ENCODE measurements at regions not wholly inside any gene's neighbourhood (a gene's known extent, or its start where the extent isn't known, plus 50 kb on each side); places are given as distances from the start of the nearest gene placed in this dataset.

GRCh38 chr5:4081059-4081458 lies 485.4 kb downstream of the IRX1 start:
- TF ChIP-seq CTCF (IDR thresholded peaks at IDR 0.05; ENCODE audit: extremely low read depth, missing control alignments), result no peak
- no peak for DNase-seq (ENCODE audit: low spot score)

DNA sequence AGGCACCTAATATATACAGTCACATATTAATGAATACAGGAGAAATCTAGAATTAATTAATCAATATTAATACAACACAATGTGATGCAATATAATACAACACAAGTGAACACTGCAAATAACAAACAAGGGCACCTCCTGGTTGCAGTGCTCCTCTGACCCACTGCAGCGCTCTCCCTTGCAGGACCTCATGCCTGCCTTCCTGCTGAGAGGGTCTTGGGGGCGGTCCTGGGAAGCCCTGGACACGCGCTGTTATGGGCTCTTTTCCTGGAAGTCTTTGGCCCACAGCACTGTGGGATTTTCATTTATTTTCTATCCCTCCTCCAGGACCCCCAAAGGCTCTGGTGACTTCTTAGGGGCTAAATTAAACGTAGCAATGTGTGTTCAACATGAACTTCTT lies 485.8 kb downstream of the IRX1 start:
- no peak for DNase-seq (ENCODE audit: low spot score)
- no peak for TF ChIP-seq CTCF (IDR thresholded peaks at IDR 0.05; ENCODE audit: extremely low read depth, missing control alignments)

- no peak for TF ChIP-seq CTCF (IDR thresholded peaks at IDR 0.05; ENCODE audit: extremely low read depth, missing control alignments)
- no peak for DNase-seq (ENCODE audit: low spot score)
Measured at GRCh38 chr5:4082966-4083564, 487.4 kb downstream of the IRX1 start.

DNA sequence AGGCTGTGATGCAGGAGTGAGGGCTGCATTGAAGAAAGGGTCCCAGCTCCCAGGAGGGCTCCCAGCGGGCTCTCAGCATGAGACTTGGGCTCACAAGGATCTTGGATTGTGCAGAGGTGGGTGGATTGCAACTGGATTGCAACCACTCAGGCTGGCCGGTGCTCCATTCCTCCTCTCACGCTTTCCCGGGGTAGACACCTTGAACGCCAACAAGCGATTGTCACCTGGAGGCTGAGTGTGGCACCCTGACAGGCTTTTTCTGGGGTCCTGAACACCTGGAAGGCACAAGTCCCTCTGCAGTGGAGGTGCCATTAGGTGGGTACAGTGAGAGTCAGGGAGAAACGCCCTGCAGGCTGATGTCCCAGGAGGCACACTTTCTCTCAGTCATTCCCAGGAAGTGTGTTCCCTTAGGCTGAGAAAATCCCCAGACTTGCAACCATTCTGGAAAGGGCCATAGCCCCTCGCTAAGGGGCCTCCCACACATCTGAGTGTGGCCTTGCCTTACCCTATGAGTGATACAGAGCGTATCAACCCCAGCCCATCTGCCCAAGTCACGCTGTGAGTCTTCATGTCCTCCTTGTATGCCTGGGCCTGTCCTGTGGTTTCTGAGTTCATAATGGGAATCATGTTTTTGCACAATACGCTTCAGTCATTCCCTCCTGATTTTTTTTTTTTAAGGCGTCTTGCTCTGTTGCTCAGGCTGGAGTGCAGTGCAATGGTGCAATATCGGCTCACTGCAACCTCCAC lies 488.1 kb downstream of the IRX1 start:
- TF ChIP-seq CTCF (IDR thresholded peaks at IDR 0.05; ENCODE audit: extremely low read depth, missing control alignments), result no peak

DNA sequence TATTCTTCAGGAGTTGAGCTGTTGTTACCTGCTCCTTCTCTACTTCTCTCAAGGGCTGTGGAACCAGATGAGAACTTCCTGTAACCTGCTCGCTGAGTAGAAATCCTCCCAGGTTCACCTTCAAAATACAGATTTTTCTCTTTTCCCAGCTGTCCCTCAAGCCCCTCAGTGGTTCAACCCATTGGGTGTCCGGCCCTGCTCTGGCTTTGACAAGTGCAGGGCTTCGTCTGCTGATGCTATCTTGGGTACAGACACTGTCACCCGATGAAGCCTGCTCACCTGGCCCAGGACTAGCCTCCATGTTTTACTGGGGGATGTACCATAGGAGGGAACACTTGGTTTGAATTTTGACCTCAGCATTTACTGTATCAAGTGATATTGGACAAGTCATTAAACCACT lies 490.4 kb downstream of the IRX1 start:
- TF ChIP-seq CTCF (IDR thresholded peaks at IDR 0.05; ENCODE audit: extremely low read depth, missing control alignments), result no peak
- DNase-seq (ENCODE audit: low spot score), result no peak

More for the DNA sequence above, 488.1 kb downstream of the IRX1 start:
- no peak for DNase-seq (ENCODE audit: low spot score)

DNA sequence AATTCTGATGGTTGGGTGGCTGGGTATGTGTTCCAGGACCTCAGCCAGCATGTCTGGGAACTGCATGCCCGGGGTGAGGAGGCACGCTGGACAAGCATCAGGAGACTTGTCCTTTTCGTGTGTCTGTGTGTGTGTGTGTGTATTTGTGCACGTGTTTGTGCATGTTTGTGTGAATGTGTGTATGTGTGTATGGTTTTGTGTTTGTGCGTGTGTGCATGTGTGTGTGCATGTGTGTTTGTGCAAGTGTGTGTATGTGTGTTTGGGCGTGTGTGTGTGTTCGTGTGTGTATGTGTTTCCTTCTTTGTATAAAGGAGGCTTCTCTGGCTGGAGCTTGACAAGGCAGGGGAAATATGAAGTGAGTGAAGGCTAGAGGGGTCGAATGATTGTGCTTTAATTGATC lies 491.5 kb downstream of the IRX1 start:
- no peak for DNase-seq (ENCODE audit: low spot score)
- no peak for TF ChIP-seq CTCF (IDR thresholded peaks at IDR 0.05; ENCODE audit: extremely low read depth, missing control alignments)

GRCh38 chr5:4089087-4089486 lies 493.5 kb downstream of the IRX1 start:
- no peak for TF ChIP-seq CTCF (IDR thresholded peaks at IDR 0.05; ENCODE audit: extremely low read depth, missing control alignments)
- DNase-seq (ENCODE audit: low spot score), result no peak

Data from GM20000 (cell line).